GM12878 (cell line): ENCODE measurements at regions not wholly inside any gene's neighbourhood (a gene's known extent, or its start where the extent isn't known, plus 50 kb on each side); places are given as distances from the start of the nearest gene placed in this dataset.

Source experiments
- EP300 ChIP-seq, 2 experiments: fragments of 150-350 bp in 1 of 2; IDR thresholded peaks; 2 replicates each; pipeline ENCODE4 v1.6.1; 2011 to 2012; ENCODE audit warnings: low read depth in 2 of 2, low read length in 2 of 2, borderline replicate concordance in 1 of 2, improper control_type of control experiment in 1 of 2, inconsistent platforms in 1 of 2; ENCODE audit not compliant: control insufficient read depth in 1 of 2
- EZH2 ChIP-seq: IDR thresholded peaks from 2 replicates; pipeline ENCODE4 v1.6.1; 2012; ENCODE audit warnings: low read depth, mild to moderate bottlenecking, control low read depth, inconsistent platforms, low read length, borderline replicate concordance; ENCODE audit not compliant: control insufficient read depth
- JUNB ChIP-seq: IDR thresholded peaks from 2 replicates; pipeline ENCODE4 v1.6.1; 2016; ENCODE audit warnings: antibody characterized with exemption, mild to moderate bottlenecking
- POLR2A ChIP-seq: IDR thresholded peaks from 2 replicates; pipeline ENCODE4 v1.6.1; 2011; ENCODE audit warnings: low read depth, mild to moderate bottlenecking, low read length
- RFX5 ChIP-seq: IDR thresholded peaks from 2 replicates; pipeline ENCODE4 v1.6.1; 2011; ENCODE audit warnings: low read depth, low read length, improper control_type of control experiment
- SIN3A ChIP-seq: IDR thresholded peaks from 2 replicates; pipeline ENCODE4 v1.6.1; 2012; ENCODE audit warnings: low read depth, low read length, improper control_type of control experiment
- TF ChIP-seq, protein P1 (sequence below): fragments of 450-650 bp; formaldehyde crosslinking; IDR thresholded peaks from 2 replicates; pipeline ENCODE4 v1.4.0; 2022; ENCODE audit warnings: mild to moderate bottlenecking, moderate library complexity

DNA sequence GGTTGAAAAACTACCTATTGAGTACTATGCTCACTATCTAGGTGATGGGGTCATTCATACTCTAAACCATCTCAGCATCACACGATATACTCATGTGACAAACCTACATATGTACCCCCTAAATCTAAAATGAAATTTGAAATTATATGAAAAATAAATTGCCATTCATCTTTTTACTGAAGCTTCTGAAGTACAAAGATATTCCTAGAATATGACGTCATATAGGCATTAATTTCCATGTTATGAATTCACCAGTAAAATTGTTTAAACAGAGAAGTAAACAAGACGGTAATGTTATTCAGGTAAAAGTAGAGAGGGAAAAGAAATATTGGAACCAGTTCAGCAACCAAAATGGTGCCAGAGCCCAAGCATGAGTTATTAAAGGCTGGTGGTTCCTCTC, 173.0 kb downstream of the MRPS30 start:
- TF ChIP-seq POLR2A (no peak), EZH2 (no peak), EP300 (IDR thresholded peaks at IDR 0.05; ENCODE audit: borderline replicate concordance in 1 of 2, control insufficient read depth in 1 of 2, low read depth in 2 of 2, low read length in 2 of 2) (no peak), RFX5 (no peak), SIN3A (no peak), JUNB (no peak)
- TF ChIP-seq, protein P1, sequence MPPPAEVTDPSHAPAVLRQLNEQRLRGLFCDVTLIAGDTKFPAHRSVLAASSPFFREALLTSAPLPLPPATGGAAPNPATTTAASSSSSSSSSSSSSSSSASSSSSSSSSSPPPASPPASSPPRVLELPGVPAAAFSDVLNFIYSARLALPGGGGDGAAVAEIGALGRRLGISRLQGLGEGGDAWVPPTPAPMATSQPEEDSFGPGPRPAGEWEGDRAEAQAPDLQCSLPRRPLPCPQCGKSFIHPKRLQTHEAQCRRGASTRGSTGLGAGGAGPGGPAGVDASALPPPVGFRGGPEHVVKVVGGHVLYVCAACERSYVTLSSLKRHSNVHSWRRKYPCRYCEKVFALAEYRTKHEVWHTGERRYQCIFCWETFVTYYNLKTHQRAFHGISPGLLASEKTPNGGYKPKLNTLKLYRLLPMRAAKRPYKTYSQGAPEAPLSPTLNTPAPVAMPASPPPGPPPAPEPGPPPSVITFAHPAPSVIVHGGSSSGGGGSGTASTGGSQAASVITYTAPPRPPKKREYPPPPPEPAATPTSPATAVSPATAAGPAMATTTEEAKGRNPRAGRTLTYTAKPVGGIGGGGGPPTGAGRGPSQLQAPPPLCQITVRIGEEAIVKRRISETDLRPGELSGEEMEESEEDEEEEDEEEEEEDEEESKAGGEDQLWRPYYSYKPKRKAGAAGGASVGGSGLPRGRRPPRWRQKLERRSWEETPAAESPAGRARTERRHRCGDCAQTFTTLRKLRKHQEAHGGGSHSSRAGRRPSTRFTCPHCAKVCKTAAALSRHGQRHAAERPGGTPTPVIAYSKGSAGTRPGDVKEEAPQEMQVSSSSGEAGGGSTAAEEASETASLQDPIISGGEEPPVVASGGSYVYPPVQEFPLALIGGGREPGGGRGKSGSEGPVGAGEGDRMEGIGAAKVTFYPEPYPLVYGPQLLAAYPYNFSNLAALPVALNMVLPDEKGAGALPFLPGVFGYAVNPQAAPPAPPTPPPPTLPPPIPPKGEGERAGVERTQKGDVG (CRISPR knock-in tag): no peak
